ENCODE measurements at regions not wholly inside any gene's neighbourhood (a gene's known extent, or its start where the extent isn't known, plus 50 kb on each side); places are given as distances from the start of the nearest gene placed in this dataset.

- no peaks in the 10 kb centered on the region for H3K9me3 ChIP-seq
- DNase-seq: no peak
- H3K4me1 ChIP-seq: no peaks in the 10 kb centered on the region
- TF ChIP-seq EP300 (IDR thresholded peaks at IDR 0.05) (no peak), POLR2AphosphoS5 (IDR thresholded peaks at IDR 0.05) (no peak), POLR2A (IDR thresholded peaks at IDR 0.05) (no peak)
- H3K27me3 ChIP-seq: no peaks in the 10 kb centered on the region
- no peak overlapping the region for H3K27ac ChIP-seq
- H3K36me3 ChIP-seq: no peaks in the 10 kb centered on the region
- H3K4me3 ChIP-seq: no peak overlapping the region
- intact Hi-C loops (cut with DNase I; ENCODE audit: low total_unique reads): no loop called here
Measured at GRCh38 chr7:113444261-113444660, 325.9 kb upstream of the SMIM30 start.

GRCh38 chr7:113440173-113440572 lies 321.8 kb upstream of the SMIM30 start:
- TF ChIP-seq POLR2AphosphoS5 (IDR thresholded peaks at IDR 0.05): no peak
- no peak for TF ChIP-seq POLR2A (IDR thresholded peaks at IDR 0.05)
- no peak for TF ChIP-seq EP300 (IDR thresholded peaks at IDR 0.05)
- TF ChIP-seq CTCF (IDR thresholded peaks at IDR 0.05): no peak
- DNase-seq: no peak
- intact Hi-C loops (cut with DNase I; ENCODE audit: low total_unique reads): no loop called here
- H3K27me3 ChIP-seq: no peaks in the 10 kb centered on the region
- peaks cover 0 to 5% (median 0%) of the 10 kb centered on the region in 4 donors for H3K9me3 ChIP-seq
- H3K36me3 ChIP-seq: no peaks in the 10 kb centered on the region
- WGBS, 5 donors: 45 to 94% (median 87%) methylated on average over 2 of the region's 2 CpGs
- no peak overlapping the region for H3K27ac ChIP-seq
- H3K4me1 ChIP-seq: no peaks in the 10 kb centered on the region
- H3K4me3 ChIP-seq: no peak overlapping the region

GRCh38 chr7:113431406-113431805 lies 313.1 kb upstream of the SMIM30 start:
- TF ChIP-seq EP300 (IDR thresholded peaks at IDR 0.05) (no peak), POLR2AphosphoS5 (IDR thresholded peaks at IDR 0.05) (no peak), CTCF (IDR thresholded peaks at IDR 0.05) (no peak), POLR2A (IDR thresholded peaks at IDR 0.05) (no peak)
- no peaks in the 10 kb centered on the region for H3K36me3 ChIP-seq
- H3K9me3 ChIP-seq: no peaks in the 10 kb centered on the region
- DNase-seq: peak in 1 of 2 donors; percentile 7
- H3K27ac ChIP-seq: no peak overlapping the region
- no peaks in the 10 kb centered on the region for H3K4me1 ChIP-seq
- intact Hi-C loops (cut with DNase I; ENCODE audit: low total_unique reads): no loop called here
- WGBS, 5 donors: 84 to 88% (median 88%) methylated on average over 4 of the region's 4 CpGs
- H3K27me3 ChIP-seq: no peaks in the 10 kb centered on the region
- H3K4me3 ChIP-seq: no peak overlapping the region

- Histone ChIP-seq H3K27ac (no peak overlapping the region), H3K4me3 (no peak overlapping the region), H3K36me3 (no peaks in the 10 kb centered on the region), H3K9me3 (no peaks in the 10 kb centered on the region), H3K4me1 (no peaks in the 10 kb centered on the region), H3K27me3 (no peaks in the 10 kb centered on the region)
- DNase-seq: peak in 1 of 2 donors; percentile 32
- 61 to 67% (median 64%) methylated on average over 6 of the region's 6 CpGs for WGBS, 5 donors
- no peak for TF ChIP-seq EP300 (IDR thresholded peaks at IDR 0.05)
- no peak for TF ChIP-seq POLR2AphosphoS5 (IDR thresholded peaks at IDR 0.05)
- no peak for TF ChIP-seq POLR2A (IDR thresholded peaks at IDR 0.05)
- no peak for TF ChIP-seq CTCF (IDR thresholded peaks at IDR 0.05)
- intact Hi-C loops (cut with DNase I; ENCODE audit: low total_unique reads): no loop called here
Measured at GRCh38 chr7:113424185-113424817, 305.9 kb upstream of the SMIM30 start.

- no peak overlapping the region for H3K4me3 ChIP-seq
- no peaks in the 10 kb centered on the region for H3K27me3 ChIP-seq
- 22 to 27% (median 25%) methylated on average over 4 of the region's 4 CpGs for WGBS, 5 donors
- DNase-seq: peak; percentile 81 to 92
- H3K9me3 ChIP-seq: no peaks in the 10 kb centered on the region
- intact Hi-C loops (cut with DNase I; ENCODE audit: low total_unique reads): no loop called here
- TF ChIP-seq CTCF (IDR thresholded peaks at IDR 0.05): peak in 5 of 7 experiments; percentile 64 to 79 (median 71)
- no peak for TF ChIP-seq POLR2AphosphoS5 (IDR thresholded peaks at IDR 0.05)
- no peak for TF ChIP-seq POLR2A (IDR thresholded peaks at IDR 0.05)
- no peaks in the 10 kb centered on the region for H3K4me1 ChIP-seq
- H3K36me3 ChIP-seq: no peaks in the 10 kb centered on the region
- H3K27ac ChIP-seq: no peak overlapping the region
Measured at GRCh38 chr7:113421696-113422330, 303.5 kb upstream of the SMIM30 start.
